AG04449 (cell line): ENCODE measurements at regions not wholly inside any gene's neighbourhood (a gene's known extent, or its start where the extent isn't known, plus 50 kb on each side); places are given as distances from the start of the nearest gene placed in this dataset.

Experiments used
- CTCF ChIA-PET: fragments of 350-600 bp; formaldehyde crosslinking; extraction: SDS; loops from one replicate; lab custom pipeline; 2021; ENCODE audit warnings: antibody characterized with exemption; lab: Yijun Ruan, JAX
- POLR2A ChIA-PET: fragments of 400-600, 350-600 bp; formaldehyde crosslinking; extraction: SDS; loops from one replicate; lab custom pipeline; 2020; ENCODE audit warnings: antibody characterized with exemption, inconsistent platforms; lab: Yijun Ruan, JAX
- DNase-seq: peaks from one replicate; pipeline ENCODE4 v3.0.0-alpha.2; 2010; ENCODE audit warnings: low read depth, low spot score
- H3K4me3 ChIP-seq: 2 replicates; pipeline ENCODE4 v1.5.1; 2011; ENCODE audit warnings: low read depth, mild to moderate bottlenecking, control low read depth, low read length
- CTCF ChIP-seq: IDR thresholded peaks from one replicate; pipeline ENCODE4 v1.5.1; 2011; ENCODE audit warnings: mild to moderate bottlenecking, moderate library complexity, low read length, control low read depth, inconsistent platforms; ENCODE audit not compliant: insufficient read depth; ENCODE audit errors: missing control alignments

GRCh38 chr5:142375944-142376411 is 51.2 kb upstream of the SPRY4 start:
- no peak overlapping the region for H3K4me3 ChIP-seq
- ChIA-PET CTCF (no interaction called here), POLR2A (no interaction called here)
- TF ChIP-seq CTCF: no peak
- DNase-seq: no peak
